Astrocyte (in vitro differentiated cells and primary cell): ENCODE measurements at regions not wholly inside any gene's neighbourhood (a gene's known extent, or its start where the extent isn't known, plus 50 kb on each side); places are given as distances from the start of the nearest gene placed in this dataset.

Experiments
- CTCF ChIP-seq: IDR thresholded peaks from 2 replicates; pipeline ENCODE4 v1.5.1; 2011; ENCODE audit warnings: low read depth, mild to moderate bottlenecking, inconsistent platforms, low read length, moderate library complexity; ENCODE audit not compliant: insufficient read depth
- EZH2 ChIP-seq: IDR thresholded peaks from 2 replicates; pipeline ENCODE4 v1.6.1; 2012; ENCODE audit warnings: mild to moderate bottlenecking, low read length, inconsistent platforms; ENCODE audit not compliant: insufficient read depth

- TF ChIP-seq CTCF (no peak), EZH2 (no peak)
These were observed 83.4 kb upstream of the SORBS2 start for GRCh38 chr4:185895351-185895750.
